Endothelial cell of umbilical vein (primary cell): ENCODE measurements at regions not wholly inside any gene's neighbourhood (a gene's known extent, or its start where the extent isn't known, plus 50 kb on each side); places are given as distances from the start of the nearest gene placed in this dataset.

Experiments used
- BruUV-seq: library from RNA; stranded (reverse); fragments of 400-500 nt; replicated peaks from 2 replicates; lab custom pipeline; 2021; lab: Mats Ljungman, UMichigan
- CTCF ChIA-PET: fragments of 300-600, 350-600 bp; sonication (Branson Sonifier 250); formaldehyde crosslinking; loops from one replicate; lab custom pipeline; 2021; ENCODE audit warnings: antibody characterized with exemption, inconsistent platforms; lab: Charles Lee
- POLR2A ChIA-PET: fragments of 300-600, 350-600 bp; sonication (Branson Sonifier 250); formaldehyde crosslinking; loops from one replicate; lab custom pipeline; 2021; ENCODE audit warnings: antibody characterized with exemption, inconsistent platforms; lab: Charles Lee
- DNase-seq: peaks from one replicate; pipeline ENCODE4 v3.0.0-alpha.2; 2011; ENCODE audit warnings: low read depth, low spot score
- FAIRE-seq: peaks from 2 replicates; lab custom pipeline; 2011; peaks lifted over from hg19 to GRCh38; lab: Jason Lieb, UNC
- H2AFZ ChIP-seq: 2 replicates; pipeline ENCODE4 v1.6.0; 2012; ENCODE audit warnings: low read depth, low read length, control low read depth, inconsistent platforms
- H3K27ac ChIP-seq: 2 replicates; pipeline ENCODE4 v1.5.1; 2011; ENCODE audit warnings: low read depth, mild to moderate bottlenecking, control low read depth, low read length, moderate library complexity; ENCODE audit not compliant: insufficient read depth
- H3K27me3 ChIP-seq, 2 experiments: 2 replicates each; pipeline versions ENCODE4 v1.6.0 to v1.6.1; 2011; ENCODE audit warnings: low read length in 2 of 2, mixed read lengths in 1 of 2; ENCODE audit not compliant: control insufficient read depth in 2 of 2, insufficient read depth in 2 of 2
- H3K36me3 ChIP-seq, 2 experiments: 2 replicates in 1 of 2; 3 replicates in 1 of 2; pipeline ENCODE4 v1.5.1; 2011; ENCODE audit warnings: low read length in 2 of 2, mild to moderate bottlenecking in 1 of 2, moderate library complexity in 1 of 2; ENCODE audit not compliant: control insufficient read depth in 2 of 2, insufficient read depth in 2 of 2; ENCODE audit errors: extremely low read depth in 1 of 2
- H3K4me1 ChIP-seq: 3 replicates; pipeline ENCODE4 v1.5.1; 2011; ENCODE audit warnings: mild to moderate bottlenecking, low read length; ENCODE audit not compliant: control insufficient read depth, insufficient read depth; ENCODE audit errors: extremely low read depth
- H3K4me2 ChIP-seq: 2 replicates; pipeline ENCODE4 v1.6.1; 2011; ENCODE audit warnings: low read length, control low read depth, mixed read lengths; ENCODE audit not compliant: insufficient read depth
- H3K4me3 ChIP-seq, 3 experiments: fragments of 200-600 bp in 1 of 3; sonication (generic), shearing (Covaris generic) in 1 of 3; replicated peaks in 1 of 3; 2 replicates each; pipeline ENCODE4 v1.5.1; 2011 to 2016; ENCODE audit warnings: control low read depth in 3 of 3, low read length in 3 of 3, mild to moderate bottlenecking in 2 of 3, inconsistent platforms in 1 of 3, low read depth in 1 of 3, moderate library complexity in 1 of 3; ENCODE audit not compliant: insufficient read depth in 1 of 3
- H3K79me2 ChIP-seq: 2 replicates; pipeline ENCODE4 v1.6.0; 2012; ENCODE audit warnings: low read length, inconsistent platforms; ENCODE audit not compliant: control insufficient read depth, insufficient read depth
- H3K9ac ChIP-seq: replicated peaks from 2 replicates; pipeline ENCODE3; 2011; ENCODE audit warnings: low read length, control low read depth; ENCODE audit not compliant: insufficient read depth; ENCODE audit errors: extremely low read depth
- H3K9me1 ChIP-seq: replicated peaks from 3 replicates; pipeline ENCODE4 v1.6.0; 2011; ENCODE audit warnings: mild to moderate bottlenecking, low read length; ENCODE audit not compliant: control insufficient read depth, insufficient read depth; ENCODE audit errors: extremely low read depth
- H3K9me3 ChIP-seq: replicated peaks from 2 replicates; pipeline ENCODE4 v1.5.1; 2012; ENCODE audit warnings: low read length, inconsistent platforms; ENCODE audit not compliant: control insufficient read depth, insufficient read depth
- H4K20me1 ChIP-seq: replicated peaks from 2 replicates; pipeline ENCODE3; 2011; ENCODE audit warnings: mild to moderate bottlenecking, low read length; ENCODE audit not compliant: control insufficient read depth, insufficient read depth; ENCODE audit errors: extremely low read depth
- EZH2 ChIP-seq: IDR thresholded peaks from 2 replicates; pipeline ENCODE4 v1.6.1; 2012; ENCODE audit warnings: borderline replicate concordance, low read depth, mild to moderate bottlenecking, moderate library complexity, low read length, inconsistent platforms; ENCODE audit not compliant: severe bottlenecking
- FOS ChIP-seq: IDR thresholded peaks from 2 replicates; pipeline ENCODE4 v1.6.1; 2011; ENCODE audit warnings: mild to moderate bottlenecking, low read length, moderate library complexity, borderline replicate concordance; ENCODE audit not compliant: insufficient read depth
- GATA2 ChIP-seq: IDR thresholded peaks from 2 replicates; pipeline ENCODE4 v1.7.0; 2011; ENCODE audit warnings: low read depth, mild to moderate bottlenecking, moderate library complexity, mixed read lengths, low read length; ENCODE audit not compliant: insufficient read length, insufficient read depth
- JUN ChIP-seq: IDR thresholded peaks from 2 replicates; pipeline ENCODE4 v1.6.1; 2011; ENCODE audit warnings: borderline replicate concordance, low read depth; ENCODE audit not compliant: insufficient read length, insufficient read depth
- MYC ChIP-seq: IDR thresholded peaks from one replicate; pipeline ENCODE4 v1.6.1; 2011; ENCODE audit warnings: mild to moderate bottlenecking, low read depth, low read length
- POLR2A ChIP-seq: IDR thresholded peaks from 2 replicates; pipeline ENCODE4 v1.6.1; 2012; ENCODE audit warnings: low read depth, mild to moderate bottlenecking, control low read depth, low read length
- POLR2AphosphoS5 ChIP-seq: IDR thresholded peaks from 2 replicates; pipeline ENCODE4 v1.6.1; 2012; ENCODE audit warnings: low read depth, mild to moderate bottlenecking, control low read depth, low read length, moderate library complexity; ENCODE audit not compliant: insufficient read depth
- dilution Hi-C: fragments of 300-500 bp; cut with MboI; formaldehyde crosslinking; loops from one replicate; pipeline ENCODE4 v1.15.0; 2019; ENCODE audit warnings: low sequenced_read_pairs; ENCODE audit not compliant: extremely low pct_ligation_motif_present
- intact Hi-C: fragments of 100-400 bp; cut with micrococcal nuclease; formaldehyde crosslinking; loops from one replicate; pipeline ENCODE4 v1.10.0; 2022
- TF ChIP-seq, protein P1 (sequence below): IDR thresholded peaks from 2 replicates; pipeline ENCODE4 v1.6.1; 2011; ENCODE audit not compliant: insufficient read depth, insufficient read length
- TF ChIP-seq, protein P2 (sequence below), 2 donors: IDR thresholded peaks; 1 replicate in 1 of 2; 2 replicates in 1 of 2; pipeline ENCODE4 v1.5.1; 2011; ENCODE audit warnings: low read length in 2 of 2, mild to moderate bottlenecking in 2 of 2, moderate library complexity in 2 of 2, control low read depth in 1 of 2, inconsistent platforms in 1 of 2, low read depth in 1 of 2; ENCODE audit not compliant: insufficient read depth in 1 of 2; ENCODE audit errors: extremely low read depth in 1 of 2

DNA sequence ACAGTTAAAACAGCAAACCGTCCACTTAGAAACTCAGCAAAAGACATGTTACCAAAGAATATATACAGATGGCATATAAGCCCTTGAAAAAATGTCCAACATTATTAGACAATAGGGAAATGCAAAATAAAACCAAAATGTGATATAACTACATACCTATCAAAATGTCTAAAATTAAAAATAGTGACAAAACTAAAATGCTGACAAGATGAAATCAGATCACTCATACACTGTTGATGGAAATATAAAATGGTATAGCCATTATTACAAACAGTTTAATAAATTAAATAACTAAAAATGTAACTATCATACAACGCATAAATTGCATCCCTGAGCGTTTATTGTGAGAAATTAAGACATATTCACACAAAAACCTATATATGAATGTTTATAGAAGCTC, 939.7 kb upstream of the ZWINT start:
- Histone ChIP-seq H3K9me1 (no peaks in the 10 kb centered on the region), H3K4me2 (no peak overlapping the region), H3K9ac (no peak overlapping the region), H3K27me3 (no peaks in the 10 kb centered on the region), H2AFZ (no peak overlapping the region), H3K4me3 (no peak overlapping the region), H3K79me2 (no peaks in the 10 kb centered on the region), H4K20me1 (no peaks in the 10 kb centered on the region), H3K27ac (no peak overlapping the region), H3K9me3 (peaks cover 3% of the 10 kb centered on the region), H3K4me1 (no peaks in the 10 kb centered on the region), H3K36me3 (no peaks in the 10 kb centered on the region)
- no peak for DNase-seq
- ChIA-PET CTCF (no interaction called here), POLR2A (no interaction called here)
- intact Hi-C loops: no loop called here
- dilution Hi-C loops: no loop called here
- no peak for TF ChIP-seq GATA2
- no peak for TF ChIP-seq POLR2AphosphoS5
- TF ChIP-seq, protein P1, sequence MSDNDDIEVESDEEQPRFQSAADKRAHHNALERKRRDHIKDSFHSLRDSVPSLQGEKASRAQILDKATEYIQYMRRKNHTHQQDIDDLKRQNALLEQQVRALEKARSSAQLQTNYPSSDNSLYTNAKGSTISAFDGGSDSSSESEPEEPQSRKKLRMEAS: no peak
- no peak for TF ChIP-seq EZH2
- TF ChIP-seq FOS: no peak
- FAIRE-seq: no peak
- BruUV-seq: no TSS peak

DNA sequence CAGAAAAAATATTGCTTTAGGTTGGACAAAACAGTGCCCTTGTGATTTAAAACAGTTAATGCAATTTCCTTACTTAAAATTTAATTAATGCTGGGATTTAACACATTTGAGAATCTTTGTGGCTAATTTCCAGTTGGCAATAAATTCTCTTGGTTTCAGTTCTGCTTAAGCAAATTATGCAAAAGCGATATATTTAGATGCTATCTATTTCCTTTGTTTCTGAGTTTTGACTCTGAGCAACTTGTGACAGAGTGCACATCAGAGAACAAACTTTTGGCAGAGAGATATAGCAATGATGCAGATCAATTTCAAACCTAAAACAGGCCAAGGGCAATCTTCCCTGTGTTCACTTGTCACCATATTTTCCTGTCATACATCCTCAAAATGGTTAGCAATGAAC, 933.6 kb upstream of the ZWINT start:
- ChIA-PET POLR2A (no interaction called here), CTCF (no interaction called here)
- dilution Hi-C loops: no loop called here
- Histone ChIP-seq H3K27ac (no peak overlapping the region), H3K9me3 (no peaks in the 10 kb centered on the region), H3K4me2 (no peak overlapping the region), H4K20me1 (no peaks in the 10 kb centered on the region), H3K4me3 (no peak overlapping the region), H3K79me2 (no peaks in the 10 kb centered on the region), H2AFZ (no peak overlapping the region), H3K27me3 (no peaks in the 10 kb centered on the region), H3K9me1 (no peaks in the 10 kb centered on the region), H3K36me3 (no peaks in the 10 kb centered on the region), H3K4me1 (no peaks in the 10 kb centered on the region), H3K9ac (no peak overlapping the region)
- DNase-seq: no peak
- BruUV-seq: no TSS peak
- FAIRE-seq: no peak
- TF ChIP-seq GATA2 (no peak), FOS (no peak), MYC (no peak), EZH2 (no peak), POLR2A (no peak), POLR2AphosphoS5 (no peak), JUN (no peak)
- TF ChIP-seq, protein P2, sequence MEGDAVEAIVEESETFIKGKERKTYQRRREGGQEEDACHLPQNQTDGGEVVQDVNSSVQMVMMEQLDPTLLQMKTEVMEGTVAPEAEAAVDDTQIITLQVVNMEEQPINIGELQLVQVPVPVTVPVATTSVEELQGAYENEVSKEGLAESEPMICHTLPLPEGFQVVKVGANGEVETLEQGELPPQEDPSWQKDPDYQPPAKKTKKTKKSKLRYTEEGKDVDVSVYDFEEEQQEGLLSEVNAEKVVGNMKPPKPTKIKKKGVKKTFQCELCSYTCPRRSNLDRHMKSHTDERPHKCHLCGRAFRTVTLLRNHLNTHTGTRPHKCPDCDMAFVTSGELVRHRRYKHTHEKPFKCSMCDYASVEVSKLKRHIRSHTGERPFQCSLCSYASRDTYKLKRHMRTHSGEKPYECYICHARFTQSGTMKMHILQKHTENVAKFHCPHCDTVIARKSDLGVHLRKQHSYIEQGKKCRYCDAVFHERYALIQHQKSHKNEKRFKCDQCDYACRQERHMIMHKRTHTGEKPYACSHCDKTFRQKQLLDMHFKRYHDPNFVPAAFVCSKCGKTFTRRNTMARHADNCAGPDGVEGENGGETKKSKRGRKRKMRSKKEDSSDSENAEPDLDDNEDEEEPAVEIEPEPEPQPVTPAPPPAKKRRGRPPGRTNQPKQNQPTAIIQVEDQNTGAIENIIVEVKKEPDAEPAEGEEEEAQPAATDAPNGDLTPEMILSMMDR (IDR thresholded peaks at IDR 0.05; ENCODE audit: extremely low read depth in 1 of 2, insufficient read depth in 1 of 2, low read depth in 1 of 2, low read length in 2 of 2): no peak
- TF ChIP-seq, protein P1: no peak
- intact Hi-C loops: no loop called here
